GM04504 (cell line): ENCODE measurements at regions not wholly inside any gene's neighbourhood (a gene's known extent, or its start where the extent isn't known, plus 50 kb on each side); places are given as distances from the start of the nearest gene placed in this dataset.

Source experiments
- DNase-seq: peaks from one replicate; pipeline ENCODE4 v3.0.0-alpha.2; 2012; ENCODE audit warnings: low read depth

- DNase-seq, result no peak
These were observed 224.9 kb upstream of the ZNF717 start for GRCh38 chr3:76010252-76010651.

DNA sequence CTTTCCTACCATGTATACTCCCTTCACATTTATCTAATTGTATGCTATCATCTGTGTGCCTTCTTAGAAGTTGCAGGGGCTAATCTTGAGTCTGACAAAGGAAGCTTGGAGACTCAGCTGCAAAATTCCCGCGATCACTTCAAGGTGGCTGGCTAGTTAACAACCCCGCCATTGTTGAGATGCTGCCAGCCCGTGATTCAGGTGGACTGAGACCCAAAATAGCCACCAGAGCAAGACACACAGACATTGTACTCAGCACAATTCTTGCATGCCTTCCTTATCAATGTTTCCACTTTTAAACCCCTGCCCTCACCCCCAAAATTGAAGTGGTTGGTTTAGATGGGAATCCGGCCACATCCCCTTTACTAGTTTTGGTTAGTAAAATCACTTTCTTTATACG is 225.8 kb upstream of the ZNF717 start:
- DNase-seq, result no peak

DNA sequence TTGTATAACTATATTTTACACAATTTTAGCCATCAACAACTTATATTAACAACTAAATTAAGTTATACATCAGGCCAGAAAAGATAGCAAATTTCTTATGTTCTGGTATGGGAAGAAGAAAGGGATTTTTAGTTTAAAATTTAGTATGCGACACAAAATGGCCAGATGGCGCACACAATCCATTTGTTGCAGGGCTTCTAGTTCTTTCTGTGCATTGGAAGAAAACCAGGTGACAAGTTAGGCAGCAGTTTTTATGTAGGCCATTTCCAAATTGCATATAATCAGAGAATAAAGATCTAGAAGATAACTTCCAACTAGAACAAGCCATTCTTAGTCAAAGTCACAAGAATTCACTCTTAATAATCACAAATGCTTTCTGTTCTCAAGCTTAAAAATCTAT is 230.1 kb upstream of the ZNF717 start:
- DNase-seq, result no peak

GRCh38 chr3:76016111-76016510 is 230.8 kb upstream of the ZNF717 start:
- no peak for DNase-seq

GRCh38 chr3:76016769-76017439 is 231.6 kb upstream of the ZNF717 start:
- DNase-seq, result no peak

- no peak for DNase-seq
These were observed 236.0 kb upstream of the ZNF717 start for GRCh38 chr3:76021376-76021775.

DNA sequence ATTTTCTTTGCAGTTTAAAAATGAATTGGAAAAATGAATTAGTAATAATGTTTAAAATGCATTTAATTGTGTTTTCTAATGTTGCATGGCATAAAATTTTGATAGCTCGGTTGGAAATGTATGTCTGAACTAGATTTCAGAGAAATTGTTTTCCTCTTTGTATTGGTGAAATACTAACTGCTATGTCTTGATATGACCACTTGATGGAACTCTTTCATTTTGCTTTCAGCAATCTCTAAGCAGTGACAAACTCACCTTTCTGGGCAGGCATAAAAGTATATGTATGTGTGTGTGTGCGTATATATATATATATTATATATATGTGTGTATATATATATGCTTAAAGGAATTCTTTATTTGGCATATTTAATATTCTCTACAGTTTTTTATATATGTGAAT is 239.3 kb upstream of the ZNF717 start:
- no peak for DNase-seq

DNA sequence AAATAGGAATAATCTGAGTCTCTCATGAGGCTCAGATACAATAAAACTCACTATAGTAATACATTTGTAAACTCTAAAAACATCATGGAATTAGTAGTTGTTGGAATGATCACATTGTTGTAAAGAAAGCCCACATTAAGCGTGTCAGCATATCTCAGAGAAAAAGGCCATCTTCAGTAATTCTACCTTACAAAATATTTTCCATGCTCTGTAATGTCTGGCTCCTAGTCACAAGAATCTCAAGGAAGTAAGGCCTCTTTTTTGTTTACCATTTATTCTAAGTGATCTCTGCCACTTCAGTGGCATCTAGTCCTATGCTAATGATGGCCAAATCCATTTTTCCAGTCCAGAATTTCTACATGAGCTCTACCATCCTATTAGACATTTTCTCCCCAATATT is 240.2 kb upstream of the ZNF717 start:
- DNase-seq, result no peak

DNA sequence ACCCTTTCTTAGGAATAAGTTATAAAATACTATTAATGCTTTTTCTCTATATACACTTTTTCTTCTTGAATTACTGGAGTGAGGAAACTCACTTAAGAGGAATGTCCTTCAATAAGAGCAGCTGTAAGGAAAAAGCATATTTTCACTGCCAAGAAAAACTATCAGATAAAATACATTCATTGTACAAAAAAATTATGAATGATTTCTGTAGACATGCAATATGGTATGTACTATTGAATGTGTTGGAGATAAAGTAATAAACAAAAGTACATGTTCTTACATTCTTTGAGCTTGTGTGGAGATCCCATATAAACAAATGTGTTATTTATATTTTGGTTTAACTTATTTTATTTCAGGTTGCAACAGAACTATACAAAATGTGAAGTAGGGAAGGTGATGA is 241.0 kb upstream of the ZNF717 start:
- DNase-seq, result no peak

GRCh38 chr3:76028774-76029173 is 243.4 kb upstream of the ZNF717 start:
- DNase-seq, result no peak

GRCh38 chr3:76034649-76035048 is 249.3 kb upstream of the ZNF717 start:
- DNase-seq, result no peak

- no peak for DNase-seq
These were observed 249.8 kb upstream of the ZNF717 start for GRCh38 chr3:76035117-76035516.

DNA sequence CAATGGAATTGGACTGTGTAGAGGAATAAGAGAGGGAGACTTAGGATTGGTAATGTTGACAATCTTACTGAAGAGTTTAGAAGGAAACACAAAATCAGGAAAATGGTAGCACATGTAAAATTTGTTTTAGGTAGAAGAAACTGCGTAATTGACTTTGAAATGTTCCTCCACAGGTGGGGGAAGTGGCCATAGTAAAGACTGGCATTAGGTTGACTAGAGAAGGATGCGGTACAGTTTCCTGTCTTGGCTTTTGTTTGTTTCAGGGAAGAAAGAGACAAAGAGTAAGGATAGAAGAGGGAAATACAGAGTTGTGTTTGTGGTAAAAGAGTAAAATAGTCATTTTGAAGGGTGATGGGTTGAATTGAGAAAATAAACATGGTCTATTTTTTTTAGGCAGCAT is 253.6 kb upstream of the ZNF717 start:
- no peak for DNase-seq

GRCh38 chr3:76039431-76039830 is 254.1 kb upstream of the ZNF717 start:
- no peak for DNase-seq

DNA sequence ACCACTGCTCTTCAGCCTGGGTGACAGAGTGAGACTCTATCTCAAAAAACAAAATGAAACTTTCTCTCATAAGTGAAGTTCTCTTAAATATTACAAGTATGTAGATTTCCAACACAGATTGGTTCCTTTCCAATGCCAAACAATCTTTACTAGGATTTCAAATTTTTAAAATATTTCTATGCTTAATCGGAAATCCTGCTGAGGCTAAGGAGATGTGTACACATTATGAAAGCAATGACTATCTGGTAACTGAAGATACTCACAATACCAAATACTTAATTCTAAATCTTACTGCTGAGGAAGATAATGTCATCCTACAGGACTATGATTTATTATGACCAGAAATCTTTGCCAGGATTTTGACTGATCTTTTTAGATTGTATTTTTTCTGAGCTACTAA is 255.6 kb upstream of the ZNF717 start:
- no peak for DNase-seq

- no peak for DNase-seq
These were observed 258.4 kb upstream of the ZNF717 start for GRCh38 chr3:76043746-76044145.

GRCh38 chr3:76044601-76045600 is 259.6 kb upstream of the ZNF717 start:
- no peak for DNase-seq

- no peak for DNase-seq
These were observed 262.0 kb upstream of the ZNF717 start for GRCh38 chr3:76047368-76047767.

DNA sequence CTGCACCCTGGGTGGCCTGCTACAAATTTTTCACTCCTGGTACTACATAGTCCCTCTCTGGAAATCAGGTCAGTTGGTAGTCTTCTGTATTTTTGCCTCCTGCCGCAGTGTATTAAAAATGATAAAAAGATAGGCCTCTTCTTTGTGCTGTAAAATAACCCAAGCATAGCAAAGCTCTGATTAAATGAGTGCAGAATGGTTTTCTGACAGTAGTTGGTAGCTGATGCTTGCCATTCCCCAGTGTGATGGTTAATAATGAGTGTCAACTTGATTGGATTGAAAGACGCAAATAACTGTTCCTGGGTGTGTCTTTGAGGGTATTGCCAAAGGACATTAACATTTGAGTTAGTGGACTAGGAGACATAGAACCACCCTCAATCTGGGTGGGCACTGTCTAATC is 264.4 kb upstream of the ZNF717 start:
- DNase-seq, result no peak

DNA sequence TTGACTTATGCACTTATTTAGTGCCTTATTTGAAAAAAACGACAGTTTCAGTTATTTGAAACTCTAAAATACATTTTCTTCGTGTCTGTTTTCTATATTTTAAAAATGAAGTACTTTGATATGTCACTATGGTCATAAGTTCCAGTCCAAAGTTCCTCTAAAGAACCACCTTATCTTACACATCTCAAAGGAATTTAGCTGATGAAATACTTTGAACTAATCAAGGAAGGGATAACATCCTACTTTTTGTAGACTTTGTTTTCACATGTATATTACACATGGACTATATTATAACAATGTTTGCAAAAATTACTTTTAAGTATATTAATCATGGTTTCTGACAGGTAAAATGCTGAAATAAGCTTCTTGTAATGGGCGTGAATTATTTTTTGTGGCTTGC is 265.8 kb upstream of the ZNF717 start:
- no peak for DNase-seq

- no peak for DNase-seq
These were observed 269.1 kb upstream of the ZNF717 start for GRCh38 chr3:76054404-76054803.

GRCh38 chr3:76061654-76062053 is 276.3 kb upstream of the ZNF717 start:
- DNase-seq, result no peak

DNA sequence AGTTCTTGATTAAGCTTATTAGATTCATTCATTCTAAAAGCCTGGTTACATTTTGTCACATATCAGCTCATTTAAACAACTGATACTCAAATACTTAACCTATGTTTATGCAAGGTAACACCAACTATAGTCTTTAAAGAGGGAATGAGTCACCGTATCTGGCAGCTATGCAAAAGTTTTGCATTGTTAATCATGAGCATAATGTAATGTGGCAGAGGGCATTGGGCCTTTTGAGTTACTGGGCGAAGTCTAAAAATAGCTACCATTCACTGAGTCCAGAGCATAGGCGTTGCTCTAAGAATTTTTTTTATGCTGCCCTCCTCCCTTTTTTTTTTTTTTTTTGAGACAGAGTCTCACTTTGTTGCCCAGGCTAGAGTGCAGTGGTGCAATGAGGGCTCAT is 277.7 kb upstream of the ZNF717 start:
- DNase-seq, result no peak
